ENCODE measurements at regions not wholly inside any gene's neighbourhood (a gene's known extent, or its start where the extent isn't known, plus 50 kb on each side); places are given as distances from the start of the nearest gene placed in this dataset.

- TF ChIP-seq FOXA1 (IDR thresholded peaks at IDR 0.05) (no peak), TARDBP (IDR thresholded peaks at IDR 0.05) (no peak), SUZ12 (IDR thresholded peaks at IDR 0.05) (no peak), FOXM1 (IDR thresholded peaks at IDR 0.05; ENCODE audit: borderline replicate concordance) (no peak), NFRKB (IDR thresholded peaks at IDR 0.05) (no peak), ARNT (IDR thresholded peaks at IDR 0.05) (no peak), ZNF384 (IDR thresholded peaks at IDR 0.05) (no peak), HDGF (IDR thresholded peaks at IDR 0.05; ENCODE audit: borderline replicate concordance) (no peak), SP1 (IDR thresholded peaks at IDR 0.05) (no peak)
These were observed 343.2 kb upstream of the SULF2 start for GRCh38 chr20:48128436-48128835.

All from HEK293T (cell line).